Right lobe of liver (tissue), 4 donors: ENCODE measurements at regions not wholly inside any gene's neighbourhood (a gene's known extent, or its start where the extent isn't known, plus 50 kb on each side); places are given as distances from the start of the nearest gene placed in this dataset.

Experiments used
- CTCF ChIP-seq, 4 donors: fragments of 200-600 bp in 3 of 4; fragments of 450-650 bp in 1 of 4; IDR thresholded peaks; one replicate each; pipeline versions ENCODE4 v1.5.1 to v1.8.0; 2016 to 2022; ENCODE audit warnings: antibody characterized with exemption in 4 of 4, mild to moderate bottlenecking in 2 of 4
- POLR2A ChIP-seq: fragments of 450-650 bp; IDR thresholded peaks from one replicate; pipeline ENCODE4 v1.6.1; 2017; ENCODE audit warnings: antibody characterized with exemption, mild to moderate bottlenecking
- donor health status: DM: no; HTN: no; CAD: no.
- donor health status: DM: no; HTN: no; CAD: no.
- donor health status: DM: no; HTN: yes; CAD: no.

- TF ChIP-seq CTCF (IDR thresholded peaks at IDR 0.05) (no peak), POLR2A (no peak)
Measured at GRCh38 chr15:36373550-36373949, 205.9 kb upstream of the CDIN1 start.
